Natural killer cell (primary cell): ENCODE measurements at regions not wholly inside any gene's neighbourhood (a gene's known extent, or its start where the extent isn't known, plus 50 kb on each side); places are given as distances from the start of the nearest gene placed in this dataset.

Experiments
- ATAC-seq, 3 donors: fragments of 150-1000 bp in 2 of 3; fragments of 200-7000 bp in 1 of 3; cut with Tn5 transposase; 1 replicate in 1 of 3; 2 replicates in 2 of 3; pipeline ENCODE4 v1.10.0; 2021; ENCODE audit warnings: mild to moderate bottlenecking in 2 of 3, moderate library complexity in 2 of 3
- DNase-seq, 2 donors: peaks; one replicate each; pipeline versions ENCODE4 v3.0.0 to v3.0.0-alpha.2; 2013 to 2021; ENCODE audit warnings: mixed read lengths in 1 of 2
- H3K27ac ChIP-seq: one replicate; pipeline ENCODE4 v1.5.1; 2013; ENCODE audit warnings: mild to moderate bottlenecking, low read length
- H3K27me3 ChIP-seq: one replicate; pipeline ENCODE4 v1.6.1; 2013; ENCODE audit warnings: low read length; ENCODE audit not compliant: control insufficient read depth, insufficient read depth
- H3K36me3 ChIP-seq: one replicate; pipeline ENCODE4 v1.6.1; 2013; ENCODE audit warnings: low read length; ENCODE audit not compliant: control insufficient read depth, insufficient read depth
- H3K4me1 ChIP-seq: one replicate; pipeline ENCODE4 v1.6.1; 2013; ENCODE audit warnings: low read length; ENCODE audit not compliant: control insufficient read depth, insufficient read depth
- H3K4me3 ChIP-seq: one replicate; pipeline ENCODE4 v1.5.1; 2013; ENCODE audit warnings: low read length
- H3K9me3 ChIP-seq: one replicate; pipeline ENCODE4 v1.6.1; 2013; ENCODE audit warnings: low read length; ENCODE audit not compliant: control insufficient read depth, insufficient read depth
- H3K27ac Mint-ChIP-seq, 2 donors: one replicate each; pipeline ENCODE4 v1.8.0; 2022; ENCODE audit warnings: mild to moderate bottlenecking in 2 of 2, mixed read lengths in 2 of 2, moderate library complexity in 1 of 2
- H3K27me3 Mint-ChIP-seq, 2 donors: one replicate each; pipeline ENCODE4 v1.8.0; 2022; ENCODE audit warnings: low read depth in 2 of 2, mixed read lengths in 2 of 2
- H3K36me3 Mint-ChIP-seq: one replicate; pipeline ENCODE4 v1.8.0; 2022; ENCODE audit warnings: mixed read lengths
- H3K4me1 Mint-ChIP-seq, 2 donors: one replicate each; pipeline ENCODE4 v1.8.0; 2022; ENCODE audit warnings: mixed read lengths in 2 of 2
- H3K4me3 Mint-ChIP-seq: one replicate; pipeline ENCODE4 v1.8.0; 2022; ENCODE audit warnings: mild to moderate bottlenecking, moderate library complexity, mixed read lengths
- H3K9me3 Mint-ChIP-seq, 2 donors: one replicate each; pipeline ENCODE4 v1.8.0; 2022; ENCODE audit warnings: mixed read lengths in 2 of 2
- CTCF ChIP-seq: fragments of 200-600 bp; IDR thresholded peaks from one replicate; pipeline ENCODE4 v1.8.0; 2022; ENCODE audit warnings: antibody characterized with exemption
- WGBS: methylation state at CpG from one replicate; pipeline ENCODE4 v1.1.7; 2013; ENCODE audit warnings: missing lambda C conversion rate; ENCODE audit not compliant: insufficient coverage; 5-methylcytosine and 5-hydroxymethylcytosine counted together
- intact Hi-C: fragments of 100-400 bp; cut with micrococcal nuclease; formaldehyde crosslinking; loops from one replicate; pipeline ENCODE4 v1.14.2; 2022

- 75% methylated on average over 2 of the region's 2 CpGs for WGBS
- Histone ChIP-seq H3K4me1 (no peaks in the 10 kb centered on the region), H3K36me3 (no peaks in the 10 kb centered on the region), H3K9me3 (no peaks in the 10 kb centered on the region), H3K27ac (no peak overlapping the region), H3K27me3 (no peaks in the 10 kb centered on the region), H3K4me3 (no peak overlapping the region)
- H3K4me1 Mint-ChIP-seq: no peaks in the 10 kb centered on the region
- H3K27me3 Mint-ChIP-seq: peaks cover 4% of the 10 kb centered on the region in 2 donors
- H3K27ac Mint-ChIP-seq: no peak overlapping the region
- H3K4me3 Mint-ChIP-seq: no peak overlapping the region
- no peak for ATAC-seq
- no peaks in the 10 kb centered on the region for H3K9me3 Mint-ChIP-seq
- intact Hi-C loops: no loop called here
- DNase-seq: no peak
- TF ChIP-seq CTCF: no peak
- no peaks in the 10 kb centered on the region for H3K36me3 Mint-ChIP-seq
These were observed 207.5 kb upstream of the PELI2 start for GRCh38 chr14:55910601-55911243.

GRCh38 chr14:55911776-55912175 lies 206.4 kb upstream of the PELI2 start:
- Mint-ChIP-seq H3K4me1 (no peaks in the 10 kb centered on the region), H3K36me3 (no peaks in the 10 kb centered on the region), H3K9me3 (no peaks in the 10 kb centered on the region), H3K4me3 (no peak overlapping the region), H3K27ac (no peak overlapping the region), H3K27me3 (peaks cover 8 to 14% of the 10 kb centered on the region in 2 donors)
- no peak overlapping the region for H3K27ac ChIP-seq
- no peak for TF ChIP-seq CTCF
- H3K4me1 ChIP-seq: no peaks in the 10 kb centered on the region
- WGBS: 90% methylated on average over 4 of the region's 4 CpGs
- no peak overlapping the region for H3K4me3 ChIP-seq
- DNase-seq (no peak), ATAC-seq (no peak)
- no peaks in the 10 kb centered on the region for H3K9me3 ChIP-seq
- H3K27me3 ChIP-seq: no peaks in the 10 kb centered on the region
- intact Hi-C loops: no loop called here
- H3K36me3 ChIP-seq: no peaks in the 10 kb centered on the region

GRCh38 chr14:55912344-55912743 lies 205.9 kb upstream of the PELI2 start:
- H3K27me3 Mint-ChIP-seq: peaks cover 8 to 19% of the 10 kb centered on the region in 2 donors
- H3K9me3 Mint-ChIP-seq: no peaks in the 10 kb centered on the region
- TF ChIP-seq CTCF: no peak
- Histone ChIP-seq H3K27me3 (no peaks in the 10 kb centered on the region), H3K36me3 (no peaks in the 10 kb centered on the region), H3K4me3 (no peak overlapping the region), H3K4me1 (no peaks in the 10 kb centered on the region), H3K9me3 (no peaks in the 10 kb centered on the region), H3K27ac (no peak overlapping the region)
- H3K27ac Mint-ChIP-seq: no peak overlapping the region
- H3K4me1 Mint-ChIP-seq: no peaks in the 10 kb centered on the region
- DNase-seq (no peak), ATAC-seq (no peak)
- H3K4me3 Mint-ChIP-seq: no peak overlapping the region
- intact Hi-C loops: no loop called here
- no peaks in the 10 kb centered on the region for H3K36me3 Mint-ChIP-seq
- 95% methylated on average over 5 of the region's 5 CpGs for WGBS
